DOHH2 (cell line): ENCODE measurements at regions not wholly inside any gene's neighbourhood (a gene's known extent, or its start where the extent isn't known, plus 50 kb on each side); places are given as distances from the start of the nearest gene placed in this dataset.
A peak's percentile ranks its signal among the peaks of the same experiment; 100 is the strongest.

Experiments
- H3F3A ChIP-seq: fragments of 200-600 bp; sonication (generic), shearing (Covaris generic); 2 replicates; pipeline ENCODE4 v1.6.0; 2016; ENCODE audit warnings: antibody characterized with exemption, mild to moderate bottlenecking; ENCODE audit not compliant: control insufficient read depth, insufficient read depth
- H3K27ac ChIP-seq: fragments of 200-600 bp; sonication (generic); 2 replicates; pipeline ENCODE4 v1.5.1; 2014; ENCODE audit warnings: low read depth, mild to moderate bottlenecking, low read length, moderate library complexity
- H3K27me3 ChIP-seq: fragments of 200-600 bp; sonication (generic); 2 replicates; pipeline ENCODE4 v1.6.1; 2014; ENCODE audit warnings: mild to moderate bottlenecking, low read length, mixed read lengths; ENCODE audit not compliant: control insufficient read depth
- H3K36me3 ChIP-seq: fragments of 200-600 bp; sonication (generic); 2 replicates; pipeline ENCODE4 v1.6.1; 2014; ENCODE audit warnings: mild to moderate bottlenecking, low read length, moderate library complexity, mixed read lengths; ENCODE audit not compliant: control insufficient read depth
- H3K4me1 ChIP-seq: fragments of 200-600 bp; sonication (generic); 2 replicates; pipeline ENCODE4 v1.6.1; 2014; ENCODE audit warnings: mild to moderate bottlenecking, low read length, mixed read lengths; ENCODE audit not compliant: control insufficient read depth
- H3K4me2 ChIP-seq: fragments of 200-600 bp; sonication (generic); 2 replicates; pipeline ENCODE4 v1.6.0; 2014; ENCODE audit warnings: mild to moderate bottlenecking, low read length, moderate library complexity
- H3K4me3 ChIP-seq: fragments of 200-600 bp; sonication (generic); 2 replicates; pipeline ENCODE4 v1.5.1; 2014; ENCODE audit warnings: mild to moderate bottlenecking, low read length, mixed read lengths
- H3K79me2 ChIP-seq: fragments of 200-600 bp; sonication (generic); 2 replicates; pipeline ENCODE4 v1.6.1; 2014; ENCODE audit warnings: mild to moderate bottlenecking, low read length, mixed read lengths; ENCODE audit not compliant: control insufficient read depth
- H3K9me2 ChIP-seq: fragments of 200-600 bp; sonication (generic); replicated peaks from 2 replicates; pipeline ENCODE4 v1.6.1; 2014; ENCODE audit warnings: mild to moderate bottlenecking, low read length, mixed read lengths; ENCODE audit not compliant: control insufficient read depth
- H3K9me3 ChIP-seq: fragments of 200-600 bp; sonication (generic); 2 replicates; pipeline ENCODE4 v1.6.1; 2014; ENCODE audit warnings: antibody characterized with exemption, low read length, mixed read lengths; ENCODE audit not compliant: control insufficient read depth, insufficient read depth
- H4K20me1 ChIP-seq: fragments of 200-600 bp; sonication (generic); 2 replicates; pipeline ENCODE4 v1.6.0; 2014; ENCODE audit warnings: low read depth, mild to moderate bottlenecking, antibody characterized with exemption, low read length, moderate library complexity; ENCODE audit not compliant: control insufficient read depth, insufficient read depth
- CTCF ChIP-seq: fragments of 200-600 bp; sonication (generic); IDR thresholded peaks from one replicate; pipeline ENCODE4 v1.5.1; 2014; ENCODE audit warnings: antibody characterized with exemption, mild to moderate bottlenecking, low read depth, low read length; ENCODE audit not compliant: poor library complexity, severe bottlenecking
- EZH2phosphoT487 ChIP-seq: fragments of 200-600 bp; sonication (generic); IDR thresholded peaks from 2 replicates; pipeline ENCODE4 v1.6.1; 2017; ENCODE audit warnings: borderline replicate concordance, mild to moderate bottlenecking, antibody characterized with exemption, low read length, moderate library complexity, mixed read lengths

DNA sequence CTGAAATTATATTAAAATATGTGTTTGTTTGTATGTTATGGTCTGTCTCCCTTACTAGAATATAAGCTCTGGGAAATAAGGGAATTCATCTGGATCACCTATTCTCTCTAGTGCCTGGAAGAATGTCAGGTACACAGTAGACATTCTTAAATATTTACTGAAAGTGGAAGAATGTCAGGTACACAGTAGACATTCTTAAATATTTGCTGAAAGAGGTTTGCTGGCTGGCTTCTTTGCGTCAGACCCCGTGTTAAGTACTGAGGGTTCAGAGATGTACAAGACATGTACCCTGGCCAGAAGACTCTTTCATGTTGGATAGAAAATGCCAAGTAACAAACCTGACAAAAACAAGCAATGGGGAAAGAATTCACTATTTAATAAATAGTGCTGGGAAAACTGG lies 199.1 kb downstream of the INSC start:
- Histone ChIP-seq H3F3A (no peaks in the 10 kb centered on the region), H3K27me3 (no peaks in the 10 kb centered on the region), H3K36me3 (no peaks in the 10 kb centered on the region), H3K79me2 (no peaks in the 10 kb centered on the region), H3K27ac (no peak overlapping the region), H4K20me1 (no peaks in the 10 kb centered on the region), H3K9me3 (no peaks in the 10 kb centered on the region), H3K4me3 (no peak overlapping the region), H3K4me2 (no peak overlapping the region), H3K9me2 (no peaks in the 10 kb centered on the region), H3K4me1 (no peaks in the 10 kb centered on the region)
- no peak for TF ChIP-seq CTCF
- no peak for TF ChIP-seq EZH2phosphoT487

DNA sequence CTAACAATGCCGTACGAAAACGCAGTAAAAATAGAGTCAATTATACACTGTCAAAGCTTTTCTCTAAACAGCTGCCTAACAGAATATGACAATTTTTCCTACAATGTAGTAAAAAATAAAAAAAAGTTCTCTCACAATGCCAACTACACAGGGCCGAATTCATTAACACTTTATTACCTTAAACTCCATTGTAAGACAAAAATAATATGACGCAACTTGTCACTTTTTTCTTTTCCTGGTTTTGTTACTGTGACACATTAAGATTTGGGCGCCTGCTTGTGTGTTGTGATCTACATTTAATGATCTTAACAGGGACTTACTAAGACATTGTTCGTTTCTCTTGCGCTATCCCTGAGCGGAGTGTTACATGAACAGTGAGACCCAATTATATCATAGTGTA lies 204.1 kb downstream of the INSC start:
- H4K20me1 ChIP-seq, result no peaks in the 10 kb centered on the region
- no peak overlapping the region for H3K4me2 ChIP-seq
- no peaks in the 10 kb centered on the region for H3K9me3 ChIP-seq
- no peaks in the 10 kb centered on the region for H3F3A ChIP-seq
- no peaks in the 10 kb centered on the region for H3K27me3 ChIP-seq
- no peaks in the 10 kb centered on the region for H3K4me1 ChIP-seq
- no peak overlapping the region for H3K4me3 ChIP-seq
- no peaks in the 10 kb centered on the region for H3K36me3 ChIP-seq
- H3K79me2 ChIP-seq, result no peaks in the 10 kb centered on the region
- H3K27ac ChIP-seq, result no peak overlapping the region
- 0 out of 2 replicates have a peak, but pooled peaks cover 2% of the 10 kb centered on the region for H3K9me2 ChIP-seq
- TF ChIP-seq EZH2phosphoT487 (no peak), CTCF (no peak)

DNA sequence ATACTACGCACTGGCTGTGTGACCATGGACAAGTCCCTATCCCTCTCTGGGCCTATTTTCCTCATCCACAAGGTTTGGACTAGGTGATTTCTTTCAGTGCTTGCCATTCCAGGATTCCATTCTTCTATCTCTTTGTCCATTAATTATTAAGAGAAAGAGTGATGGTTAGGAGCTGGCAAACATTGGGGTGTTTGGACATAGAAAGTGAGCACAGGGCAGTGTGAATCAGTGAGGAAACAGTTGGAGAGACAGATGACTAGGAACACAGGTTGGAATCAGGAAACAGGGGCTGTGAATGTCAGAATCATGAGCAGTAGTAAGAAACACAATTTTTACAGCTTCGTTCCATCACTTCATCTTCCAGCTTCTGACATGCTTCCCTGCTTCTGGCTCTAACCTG lies 211.8 kb downstream of the INSC start:
- no peaks in the 10 kb centered on the region for H3K4me1 ChIP-seq
- no peaks in the 10 kb centered on the region for H3K79me2 ChIP-seq
- no peaks in the 10 kb centered on the region for H3F3A ChIP-seq
- H4K20me1 ChIP-seq, result no peaks in the 10 kb centered on the region
- no peak overlapping the region for H3K4me3 ChIP-seq
- no peaks in the 10 kb centered on the region for H3K9me3 ChIP-seq
- no peaks in the 10 kb centered on the region for H3K27me3 ChIP-seq
- no peaks in the 10 kb centered on the region for H3K36me3 ChIP-seq
- no peak for TF ChIP-seq CTCF
- no peaks in the 10 kb centered on the region for H3K9me2 ChIP-seq
- H3K4me2 ChIP-seq, result no peak overlapping the region
- H3K27ac ChIP-seq, result no peak overlapping the region

DNA sequence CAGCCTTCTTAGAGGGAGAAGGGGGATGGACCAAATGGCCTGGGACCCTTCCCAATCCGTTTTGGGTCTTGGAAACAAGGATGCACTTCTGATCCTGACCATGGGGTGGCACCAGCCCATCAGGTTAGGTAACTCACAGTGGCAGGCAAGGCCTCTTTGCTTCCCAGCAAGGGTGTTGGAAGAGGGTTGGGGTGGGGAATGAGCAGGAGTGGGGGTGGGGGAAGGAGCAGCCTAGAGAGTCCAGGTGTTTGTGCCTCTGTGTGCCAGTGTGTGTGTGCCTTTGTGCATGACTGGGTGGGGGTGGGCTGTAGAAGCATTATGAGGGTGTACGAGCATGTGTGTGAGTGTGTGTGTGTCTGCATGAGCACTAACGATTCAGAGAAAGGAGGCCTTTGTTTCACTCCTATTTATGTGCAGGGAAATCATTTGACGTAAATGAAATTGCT lies 213.1 kb downstream of the INSC start:
- Histone ChIP-seq H3K4me3 (no peak overlapping the region), H4K20me1 (no peaks in the 10 kb centered on the region), H3K36me3 (no peaks in the 10 kb centered on the region), H3K4me1 (no peaks in the 10 kb centered on the region), H3K9me3 (no peaks in the 10 kb centered on the region), H3K9me2 (no peaks in the 10 kb centered on the region), H3K4me2 (no peak overlapping the region), H3K79me2 (no peaks in the 10 kb centered on the region), H3F3A (no peaks in the 10 kb centered on the region), H3K27me3 (no peaks in the 10 kb centered on the region), H3K27ac (no peak overlapping the region)
- TF ChIP-seq EZH2phosphoT487 (no peak), CTCF (peak; percentile 64)
